Uterus (tissue), 3 donors: ENCODE measurements at regions not wholly inside any gene's neighbourhood (a gene's known extent, or its start where the extent isn't known, plus 50 kb on each side); places are given as distances from the start of the nearest gene placed in this dataset.

Source experiments
- DNase-seq, 2 donors: peaks; one replicate each; pipeline ENCODE4 v3.0.0-alpha.2; 2019 to 2020
- H3K27ac ChIP-seq, 2 donors: fragments of 200-600 bp; sonication (generic); 1 replicate in 1 of 2; 2 replicates in 1 of 2; pipeline ENCODE4 v1.5.1; 2016 to 2018
- H3K27me3 ChIP-seq, 2 donors: fragments of 200-600 bp; sonication (generic); one replicate each; pipeline ENCODE4 v1.5.1; 2018 to 2019; ENCODE audit warnings: control low read depth in 1 of 2
- H3K36me3 ChIP-seq, 2 donors: fragments of 200-600 bp; sonication (generic); one replicate each; pipeline ENCODE4 v1.5.1; 2019; ENCODE audit warnings: control low read depth in 1 of 2
- H3K4me1 ChIP-seq, 2 donors: fragments of 200-600 bp; sonication (generic); one replicate each; pipeline ENCODE4 v1.5.1; 2018 to 2019; ENCODE audit warnings: control low read depth in 1 of 2
- H3K4me3 ChIP-seq, 2 donors: fragments of 200-600 bp; sonication (generic); 1 replicate in 1 of 2; 2 replicates in 1 of 2; pipeline ENCODE4 v1.5.1; 2018 to 2019; ENCODE audit warnings: mild to moderate bottlenecking in 1 of 2
- H3K9me3 ChIP-seq, 2 donors: fragments of 200-600 bp; sonication (generic); one replicate each; pipeline ENCODE4 v1.5.1; 2019; ENCODE audit warnings: control low read depth in 1 of 2
- CTCF ChIP-seq, 4 experiments: fragments of 200-600 bp in 2 of 4; fragments of 450-650 bp in 2 of 4; sonication (generic) in 2 of 4; IDR thresholded peaks; one replicate each; pipeline ENCODE4 v1.5.1; 2016 to 2019; ENCODE audit warnings: antibody characterized with exemption in 4 of 4, mild to moderate bottlenecking in 2 of 4, moderate library complexity in 1 of 4
- POLR2A ChIP-seq, 2 donors: fragments of 450-650 bp; IDR thresholded peaks; one replicate each; pipeline ENCODE4 v1.6.1; 2016; ENCODE audit warnings: antibody characterized with exemption in 2 of 2, mild to moderate bottlenecking in 1 of 2, moderate library complexity in 1 of 2
- intact Hi-C: fragments of 100-400 bp; cut with DNase I; formaldehyde crosslinking; loops from one replicate; pipeline ENCODE4 v1.15.1; 2023; ENCODE audit warnings: low total_unique reads
- donor health status: DM: yes; HTN: yes; CAD: no.

GRCh38 chr18:67265464-67266245 is 250.9 kb downstream of the DSEL start:
- H3K4me3 ChIP-seq: no peak overlapping the region
- H3K9me3 ChIP-seq: no peaks in the 10 kb centered on the region
- H3K36me3 ChIP-seq: no peaks in the 10 kb centered on the region
- DNase-seq: no peak
- H3K27ac ChIP-seq: no peak overlapping the region
- intact Hi-C loops: no loop called here
- no peaks in the 10 kb centered on the region for H3K4me1 ChIP-seq
- H3K27me3 ChIP-seq: no peaks in the 10 kb centered on the region
- TF ChIP-seq CTCF (IDR thresholded peaks at IDR 0.05) (no peak), POLR2A (IDR thresholded peaks at IDR 0.05) (no peak)

GRCh38 chr18:67261931-67262552 is 254.5 kb downstream of the DSEL start:
- H3K27ac ChIP-seq: no peak overlapping the region
- TF ChIP-seq POLR2A (IDR thresholded peaks at IDR 0.05) (no peak), CTCF (IDR thresholded peaks at IDR 0.05) (no peak)
- H3K36me3 ChIP-seq: no peaks in the 10 kb centered on the region
- no peaks in the 10 kb centered on the region for H3K4me1 ChIP-seq
- H3K9me3 ChIP-seq: no peaks in the 10 kb centered on the region
- H3K4me3 ChIP-seq: no peak overlapping the region
- no peak for DNase-seq
- H3K27me3 ChIP-seq: no peaks in the 10 kb centered on the region
- intact Hi-C loops: no loop called here

- no peaks in the 10 kb centered on the region for H3K4me1 ChIP-seq
- H3K4me3 ChIP-seq: no peak overlapping the region
- no peak for DNase-seq
- H3K27ac ChIP-seq: no peak overlapping the region
- TF ChIP-seq CTCF (IDR thresholded peaks at IDR 0.05): no peak
- no peak for TF ChIP-seq POLR2A (IDR thresholded peaks at IDR 0.05)
- no peaks in the 10 kb centered on the region for H3K9me3 ChIP-seq
- H3K36me3 ChIP-seq: no peaks in the 10 kb centered on the region
- H3K27me3 ChIP-seq: no peaks in the 10 kb centered on the region
- intact Hi-C loops: no loop called here
Measured at GRCh38 chr18:67260841-67261240, 255.7 kb downstream of the DSEL start.

GRCh38 chr18:67250776-67251424 is 265.6 kb downstream of the DSEL start:
- H3K27ac ChIP-seq: no peak overlapping the region
- intact Hi-C loops: no loop called here
- H3K9me3 ChIP-seq: no peaks in the 10 kb centered on the region
- no peak overlapping the region for H3K4me3 ChIP-seq
- H3K4me1 ChIP-seq: no peaks in the 10 kb centered on the region
- DNase-seq: no peak
- H3K36me3 ChIP-seq: no peaks in the 10 kb centered on the region
- no peaks in the 10 kb centered on the region for H3K27me3 ChIP-seq
- no peak for TF ChIP-seq POLR2A (IDR thresholded peaks at IDR 0.05)
- TF ChIP-seq CTCF (IDR thresholded peaks at IDR 0.05): no peak
